BLaER1 treated with 17β-estradiol and CSF1 and Interleukin-3, amounts not matched to agents 10 nM and 100 nM (cell line): ENCODE measurements at regions not wholly inside any gene's neighbourhood (a gene's known extent, or its start where the extent isn't known, plus 50 kb on each side); places are given as distances from the start of the nearest gene placed in this dataset.
A peak's percentile ranks its signal among the peaks of the same experiment; 100 is the strongest.

Source experiments
- H3K27ac ChIP-seq, 11 experiments: shearing (Covaris generic); formaldehyde crosslinking; 2 replicates each; pipeline ENCODE4 v1.8.1; 2022
- H3K27me3 ChIP-seq, 11 experiments: shearing (Covaris generic); formaldehyde crosslinking; 2 replicates each; pipeline ENCODE4 v1.8.1; 2022
- H3K36me3 ChIP-seq, 11 experiments: shearing (Covaris generic); formaldehyde crosslinking; 2 replicates each; pipeline ENCODE4 v1.8.1; 2022
- H3K4me1 ChIP-seq, 10 experiments: shearing (Covaris generic); formaldehyde crosslinking; 2 replicates each; pipeline ENCODE4 v1.8.1; 2022
- H3K4me2 ChIP-seq, 11 experiments: shearing (Covaris generic); formaldehyde crosslinking; 2 replicates each; pipeline ENCODE4 v1.8.1; 2022
- H3K4me3 ChIP-seq, 10 experiments: shearing (Covaris generic); formaldehyde crosslinking; 2 replicates each; pipeline ENCODE4 v1.8.1; 2022
- H3K9ac ChIP-seq, 11 experiments: shearing (Covaris generic); formaldehyde crosslinking; 2 replicates each; pipeline ENCODE4 v1.8.1; 2022
- H3K9me3 ChIP-seq, 11 experiments: shearing (Covaris generic); formaldehyde crosslinking; replicated peaks in 1 of 11; 2 replicates each; pipeline ENCODE4 v1.8.1; 2022
- H4K20me1 ChIP-seq, 11 experiments: shearing (Covaris generic); formaldehyde crosslinking; 2 replicates each; pipeline ENCODE4 v1.8.1; 2022
- Cebpa-rat ChIP-seq, 11 experiments: shearing (Covaris generic); IDR thresholded peaks; 2 replicates each; pipeline ENCODE4 v1.8.1; 2022

DNA sequence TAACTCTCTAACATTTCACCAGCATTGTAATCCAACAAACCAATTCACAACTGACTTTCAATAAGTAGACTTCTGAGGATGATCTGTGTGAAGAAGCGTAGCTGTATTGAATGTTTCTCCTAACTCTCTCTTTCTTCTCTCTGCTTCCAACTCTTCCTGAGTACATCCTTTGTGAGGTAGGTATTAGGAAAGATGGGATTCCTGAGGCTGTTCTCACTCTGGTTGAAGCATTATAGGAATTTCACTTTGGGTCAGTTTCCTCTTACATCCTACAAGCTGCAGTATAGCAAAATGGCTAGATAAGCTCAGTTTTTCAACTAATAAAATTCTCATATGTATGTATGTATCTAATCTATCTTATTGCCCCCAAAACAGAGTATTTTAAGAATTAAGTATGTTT is 702.8 kb downstream of the CETN3 start:
- no peak for TF ChIP-seq Cebpa-rat (IDR thresholded peaks at IDR 0.05)
- no peak overlapping the region for H3K9ac ChIP-seq
- no peak overlapping the region for H3K27ac ChIP-seq
- no peak overlapping the region for H3K4me2 ChIP-seq
- H3K4me3 ChIP-seq, result no peak overlapping the region
- no peaks in the 10 kb centered on the region for H3K36me3 ChIP-seq
- no peaks in the 10 kb centered on the region for H3K27me3 ChIP-seq
- peaks cover 0 to 10% (median 0%) of the 10 kb centered on the region in 10 experiments; a peak in 5 of 20 replicates for H3K4me1 ChIP-seq
- H3K9me3 ChIP-seq, result no peaks in the 10 kb centered on the region
- H4K20me1 ChIP-seq, result no peaks in the 10 kb centered on the region

DNA sequence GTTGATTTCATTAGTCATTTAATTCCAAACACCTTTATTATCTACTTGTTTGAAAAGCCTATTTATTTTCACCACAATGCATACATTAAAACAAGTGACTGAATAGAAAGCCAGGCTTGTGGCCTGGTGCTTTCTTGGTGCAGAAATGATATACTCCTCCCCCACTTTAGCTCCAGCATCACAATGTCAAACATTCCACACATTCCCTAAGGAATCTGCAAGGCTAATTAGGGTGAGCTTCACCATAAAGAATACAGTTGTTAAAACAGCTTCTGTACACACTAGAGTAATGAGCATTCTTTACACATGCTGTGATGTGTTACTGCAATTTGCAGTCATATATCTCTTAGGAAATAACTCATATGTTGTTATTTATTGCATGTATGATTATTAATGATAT is 705.7 kb downstream of the CETN3 start:
- H3K9me3 ChIP-seq, result peaks cover 0 to 10% (median 0%) of the 10 kb centered on the region in 11 experiments; a peak in 5 of 22 replicates
- peaks cover 0 to 10% (median 0%) of the 10 kb centered on the region in 10 experiments; a peak in 5 of 20 replicates for H3K4me1 ChIP-seq
- H3K4me2 ChIP-seq, result no peak overlapping the region
- no peak overlapping the region for H3K27ac ChIP-seq
- H3K27me3 ChIP-seq, result no peaks in the 10 kb centered on the region
- H3K9ac ChIP-seq, result no peak overlapping the region
- no peaks in the 10 kb centered on the region for H3K36me3 ChIP-seq
- no peak for TF ChIP-seq Cebpa-rat (IDR thresholded peaks at IDR 0.05)
- no peaks in the 10 kb centered on the region for H4K20me1 ChIP-seq
- no peak overlapping the region for H3K4me3 ChIP-seq

DNA sequence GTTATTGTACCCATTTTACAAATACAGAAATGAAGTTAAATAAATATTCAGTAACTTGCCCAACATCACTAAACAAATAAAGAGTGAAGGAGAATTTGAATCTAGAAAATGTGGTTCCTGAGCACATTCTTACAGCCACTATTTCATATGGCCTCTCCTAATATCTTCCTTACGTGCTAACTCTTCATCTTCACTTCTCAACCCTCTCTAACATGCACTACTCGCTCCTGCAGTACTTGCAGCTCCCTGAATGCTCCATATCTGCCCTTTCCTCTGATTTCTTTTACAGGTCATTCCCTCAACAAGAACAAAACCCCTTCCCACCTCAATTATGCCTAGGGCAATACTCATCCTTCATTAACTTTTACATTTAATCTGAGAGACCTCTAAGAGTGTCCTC is 711.5 kb downstream of the CETN3 start:
- no peaks in the 10 kb centered on the region for H3K27me3 ChIP-seq
- no peak for TF ChIP-seq Cebpa-rat (IDR thresholded peaks at IDR 0.05)
- no peak overlapping the region for H3K4me3 ChIP-seq
- peaks cover 0 to 10% (median 0%) of the 10 kb centered on the region in 11 experiments; a peak in 5 of 22 replicates for H3K9me3 ChIP-seq
- H3K4me2 ChIP-seq, result no peak overlapping the region
- H3K4me1 ChIP-seq, result peaks cover 0 to 5% (median 0%) of the 10 kb centered on the region in 10 experiments; a peak in 1 of 20 replicates
- no peaks in the 10 kb centered on the region for H3K36me3 ChIP-seq
- no peak overlapping the region for H3K27ac ChIP-seq
- H3K9ac ChIP-seq, result no peak overlapping the region
- H4K20me1 ChIP-seq, result no peaks in the 10 kb centered on the region

DNA sequence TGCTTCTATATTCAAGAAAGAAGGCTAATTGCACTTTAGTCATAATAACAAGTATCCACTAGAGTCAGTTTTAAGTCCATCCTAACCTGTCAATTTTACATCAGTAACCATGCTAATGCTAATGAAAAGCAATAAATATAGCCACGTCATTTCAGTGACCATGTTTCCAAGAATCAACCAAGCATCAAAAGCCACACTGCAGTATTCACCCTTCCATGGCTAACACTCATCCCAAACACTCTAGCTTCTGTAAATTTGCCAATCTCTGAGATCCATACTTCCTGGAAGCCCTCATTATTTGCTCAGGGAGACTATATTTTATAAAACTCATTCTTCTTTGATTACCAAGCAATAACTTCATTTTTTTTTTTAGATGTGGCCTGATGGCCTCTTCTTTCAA is 712.0 kb downstream of the CETN3 start:
- no peak for TF ChIP-seq Cebpa-rat (IDR thresholded peaks at IDR 0.05)

DNA sequence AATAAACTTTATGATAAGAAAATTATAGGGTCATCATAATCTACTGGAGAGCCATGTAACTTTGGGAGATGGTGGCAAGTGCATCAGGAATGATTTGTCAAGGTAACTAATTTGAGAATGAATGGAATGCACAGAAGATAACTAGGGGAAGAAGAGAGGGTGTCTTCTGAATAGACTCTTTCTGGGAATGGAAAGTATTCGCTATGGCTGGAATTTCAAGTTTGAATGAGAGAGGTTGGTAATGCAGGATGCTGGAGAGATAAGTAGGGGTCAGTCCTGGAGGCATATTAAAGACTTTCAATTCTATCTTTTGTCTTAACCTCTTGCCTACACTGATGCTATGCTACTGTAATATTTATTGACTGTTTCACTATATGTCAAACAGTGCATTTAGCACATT is 714.2 kb downstream of the CETN3 start:
- H3K27me3 ChIP-seq, result no peaks in the 10 kb centered on the region
- no peak overlapping the region for H3K4me2 ChIP-seq
- no peaks in the 10 kb centered on the region for H3K36me3 ChIP-seq
- H3K27ac ChIP-seq, result no peak overlapping the region
- no peak overlapping the region for H3K4me3 ChIP-seq
- no peak overlapping the region for H3K9ac ChIP-seq
- TF ChIP-seq Cebpa-rat (IDR thresholded peaks at IDR 0.05), result no peak
- H3K9me3 ChIP-seq, result peaks cover 0 to 10% (median 0%) of the 10 kb centered on the region in 11 experiments; a peak in 5 of 22 replicates
- H3K4me1 ChIP-seq, result peaks cover 0 to 5% (median 0%) of the 10 kb centered on the region in 10 experiments; a peak in 1 of 20 replicates
- H4K20me1 ChIP-seq, result no peaks in the 10 kb centered on the region

More for the DNA sequence above, 712.0 kb downstream of the CETN3 start:
- peaks cover 0 to 5% (median 0%) of the 10 kb centered on the region in 10 experiments; a peak in 1 of 20 replicates for H3K4me1 ChIP-seq
- no peak overlapping the region for H3K4me2 ChIP-seq
- H3K9me3 ChIP-seq, result peaks cover 0 to 10% (median 0%) of the 10 kb centered on the region in 11 experiments; a peak in 5 of 22 replicates
- no peaks in the 10 kb centered on the region for H3K27me3 ChIP-seq
- no peaks in the 10 kb centered on the region for H4K20me1 ChIP-seq
- no peak overlapping the region for H3K27ac ChIP-seq
- H3K9ac ChIP-seq, result no peak overlapping the region
- no peaks in the 10 kb centered on the region for H3K36me3 ChIP-seq
- no peak overlapping the region for H3K4me3 ChIP-seq

DNA sequence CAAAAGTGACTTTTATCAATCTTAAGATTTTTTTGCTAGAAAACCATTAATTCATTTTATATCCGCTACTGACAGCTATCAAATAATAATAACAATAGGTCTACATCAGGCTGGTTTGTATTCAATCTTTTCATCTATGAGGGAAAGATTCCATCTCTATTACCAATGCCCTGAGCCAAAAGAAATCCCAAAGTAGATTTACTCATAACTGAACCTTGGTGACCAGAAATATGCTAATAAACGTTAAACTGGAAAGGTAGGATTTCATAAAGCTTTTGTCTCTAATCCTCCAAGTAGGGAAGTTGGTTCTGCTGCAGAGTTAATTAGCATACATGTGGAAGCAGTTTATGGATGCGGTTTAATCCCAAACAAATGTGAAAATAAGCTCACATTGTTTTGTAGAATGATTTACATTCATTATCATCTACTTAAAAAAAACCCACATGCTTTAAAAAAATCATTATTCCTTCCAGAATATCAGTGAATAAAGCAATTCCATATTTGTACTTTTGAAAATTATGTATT is 715.5 kb downstream of the CETN3 start:
- Histone ChIP-seq H3K27ac (no peak overlapping the region), H3K27me3 (no peaks in the 10 kb centered on the region), H4K20me1 (no peaks in the 10 kb centered on the region), H3K36me3 (no peaks in the 10 kb centered on the region), H3K4me1 (peaks cover 0 to 5% (median 0%) of the 10 kb centered on the region in 10 experiments; a peak in 1 of 20 replicates), H3K9ac (no peak overlapping the region), H3K4me2 (no peak overlapping the region), H3K9me3 (0 out of 22 replicates have a peak, but pooled peaks cover 0 to 1% (median 0%) of the 10 kb centered on the region in 11 experiments), H3K4me3 (no peak overlapping the region)
- no peak for TF ChIP-seq Cebpa-rat (IDR thresholded peaks at IDR 0.05)

DNA sequence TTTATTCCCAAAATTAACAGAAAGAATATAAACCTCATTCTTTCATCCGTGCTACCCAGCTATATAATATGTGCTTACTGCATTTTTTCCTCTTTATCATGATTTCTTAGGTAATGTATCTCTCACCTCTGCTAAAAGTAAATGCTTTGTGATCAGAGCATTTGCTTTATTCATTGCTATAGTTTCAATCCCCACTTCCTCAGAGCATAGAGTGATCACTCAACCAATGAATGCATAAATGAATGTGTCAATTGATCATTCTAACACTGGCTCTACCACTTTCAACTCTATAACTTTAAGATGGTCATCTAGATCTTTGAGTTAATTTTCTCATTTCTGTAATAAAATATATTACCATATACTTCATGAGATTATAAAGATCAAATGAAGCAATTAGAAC is 719.2 kb downstream of the CETN3 start:
- Histone ChIP-seq H3K4me1 (peaks cover 0 to 8% (median 0%) of the 10 kb centered on the region in 10 experiments; a peak in 3 of 20 replicates), H3K9me3 (no peaks in the 10 kb centered on the region), H3K9ac (no peak overlapping the region), H3K4me2 (no peak overlapping the region), H3K27ac (no peak overlapping the region), H3K4me3 (no peak overlapping the region), H4K20me1 (no peaks in the 10 kb centered on the region), H3K36me3 (no peaks in the 10 kb centered on the region), H3K27me3 (no peaks in the 10 kb centered on the region)
- TF ChIP-seq Cebpa-rat (IDR thresholded peaks at IDR 0.05), result no peak

DNA sequence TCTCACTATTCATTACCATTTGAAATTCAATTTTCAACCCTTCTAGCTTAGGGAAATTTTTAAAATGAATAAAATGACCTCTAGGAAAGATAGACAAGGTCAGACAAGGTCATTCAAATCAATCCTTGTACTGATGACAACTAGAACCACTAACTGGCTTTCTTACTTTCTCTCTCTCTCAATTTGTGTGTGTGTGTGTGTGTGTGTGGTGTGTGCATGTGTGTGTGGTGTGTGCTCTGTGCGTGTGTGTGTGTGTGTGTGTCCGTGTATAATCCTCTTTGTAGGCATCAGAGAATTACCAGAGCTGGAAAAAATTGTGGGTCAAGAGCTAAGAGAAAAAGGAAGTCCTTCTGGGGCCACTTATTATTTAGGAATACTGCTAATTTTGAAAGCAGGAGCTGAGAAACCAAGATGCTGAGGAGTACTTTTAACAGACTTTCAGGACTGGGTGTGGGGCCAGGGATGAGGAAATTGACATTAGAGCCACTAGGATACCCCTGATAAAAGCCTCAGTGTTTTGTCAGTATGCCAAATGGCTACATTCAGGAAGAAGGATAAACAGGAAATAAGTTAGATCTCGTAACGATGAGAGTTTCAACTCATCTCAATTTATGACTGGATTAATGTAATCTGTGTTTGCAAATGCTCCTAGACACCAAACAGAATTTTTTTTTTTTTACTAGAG is 723.3 kb downstream of the CETN3 start:
- no peak overlapping the region for H3K9ac ChIP-seq
- no peaks in the 10 kb centered on the region for H4K20me1 ChIP-seq
- H3K9me3 ChIP-seq, result no peaks in the 10 kb centered on the region
- no peaks in the 10 kb centered on the region for H3K36me3 ChIP-seq
- H3K27ac ChIP-seq, result no peak overlapping the region
- H3K4me2 ChIP-seq, result peak overlapping the region in 2 of 11 experiments; percentile 6 to 25; a peak in 2 of 22 replicates
- peaks cover 0 to 18% (median 0%) of the 10 kb centered on the region in 10 experiments; a peak in 3 of 20 replicates for H3K4me1 ChIP-seq
- no peaks in the 10 kb centered on the region for H3K27me3 ChIP-seq
- TF ChIP-seq Cebpa-rat (IDR thresholded peaks at IDR 0.05), result no peak
- H3K4me3 ChIP-seq, result no peak overlapping the region

DNA sequence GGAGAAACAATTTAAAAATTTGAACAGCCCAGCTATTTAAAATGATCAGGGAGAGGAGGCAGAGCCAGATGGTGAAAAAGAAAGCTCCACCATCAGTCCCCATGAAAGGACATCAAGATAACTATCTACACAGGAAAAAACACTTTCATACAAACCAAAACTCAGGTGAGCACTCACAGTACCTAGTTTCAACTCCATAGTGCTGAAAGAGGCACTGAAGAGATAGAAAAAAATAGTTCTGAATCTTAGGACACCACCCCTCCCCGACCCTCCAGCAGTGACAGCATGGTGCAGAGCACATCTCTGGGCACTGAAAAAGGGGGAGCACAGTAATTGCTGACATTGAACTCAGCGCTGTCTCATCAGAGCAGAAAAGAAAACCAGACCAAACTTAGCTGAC is 732.9 kb downstream of the CETN3 start:
- H3K4me3 ChIP-seq, result no peak overlapping the region
- no peaks in the 10 kb centered on the region for H3K27me3 ChIP-seq
- H3K4me2 ChIP-seq, result no peak overlapping the region
- H3K9ac ChIP-seq, result no peak overlapping the region
- H3K27ac ChIP-seq, result no peak overlapping the region
- H3K4me1 ChIP-seq, result no peaks in the 10 kb centered on the region
- H3K36me3 ChIP-seq, result no peaks in the 10 kb centered on the region
- H4K20me1 ChIP-seq, result no peaks in the 10 kb centered on the region
- no peak for TF ChIP-seq Cebpa-rat (IDR thresholded peaks at IDR 0.05)
- no peaks in the 10 kb centered on the region for H3K9me3 ChIP-seq
